ENCODE measurements at regions not wholly inside any gene's neighbourhood (a gene's known extent, or its start where the extent isn't known, plus 50 kb on each side); places are given as distances from the start of the nearest gene placed in this dataset.

- Mint-ChIP-seq H3K9me3 (peaks cover 57% of the 10 kb centered on the region), H3K27me3 (ENCODE audit: insufficient read depth) (peaks cover 2% of the 10 kb centered on the region; the same call in 1 of the 2 replicates), H3K4me1 (ENCODE audit: low read depth) (no peaks in the 10 kb centered on the region), H3K4me3 (no peak overlapping the region), H3K27ac (no peak overlapping the region), H3K36me3 (ENCODE audit: low read depth) (peaks cover 13% of the 10 kb centered on the region)
- TF ChIP-seq CTCF (IDR thresholded peaks at IDR 0.05): no peak
- DNase-seq: no peak
These were observed 87.4 kb downstream of the ZNF732 start for GRCh38 chr4:217891-218290.

- H3K36me3 Mint-ChIP-seq (ENCODE audit: low read depth): peaks cover 13% of the 10 kb centered on the region
- TF ChIP-seq CTCF (IDR thresholded peaks at IDR 0.05): no peak
These were observed 89.7 kb downstream of the ZNF718 start for GRCh38 chr4:213971-214370.

More at GRCh38 chr4:213971-214370, 89.7 kb downstream of the ZNF718 start:
- DNase-seq: no peak
- no peaks in the 10 kb centered on the region for H3K4me1 Mint-ChIP-seq (ENCODE audit: low read depth)
- peaks cover 2% of the 10 kb centered on the region for H3K27me3 Mint-ChIP-seq (ENCODE audit: insufficient read depth)
- peaks cover 67% of the 10 kb centered on the region for H3K9me3 Mint-ChIP-seq
- H3K27ac Mint-ChIP-seq: no peak overlapping the region
- H3K4me3 Mint-ChIP-seq: no peak overlapping the region
